IMR-90 (cell line): ENCODE measurements at regions not wholly inside any gene's neighbourhood (a gene's known extent, or its start where the extent isn't known, plus 50 kb on each side); places are given as distances from the start of the nearest gene placed in this dataset.

Experiments used
- ATAC-seq: fragments of 200-7000 bp; cut with Tn5 transposase; 2 replicates; pipeline ENCODE4 v1.9.1; 2020; ENCODE audit warnings: low read depth, mild to moderate bottlenecking, moderate library complexity
- BruUV-seq: library from RNA; stranded (reverse); fragments of 400-500 nt; replicated peaks from 2 replicates; lab custom pipeline; 2021; lab: Mats Ljungman, UMichigan
- CTCF ChIA-PET: fragments of 300-600 bp; formaldehyde crosslinking; extraction: SDS; loops from one replicate; lab custom pipeline; 2021; ENCODE audit warnings: antibody characterized with exemption; lab: Yijun Ruan, JAX
- POLR2A ChIA-PET: fragments of 300-600 bp; sonication (Branson Sonifier 250); formaldehyde crosslinking; loops from one replicate; lab custom pipeline; 2022; ENCODE audit warnings: antibody characterized with exemption; ENCODE audit not compliant: unreplicated experiment; lab: Charles Lee
- DNase-seq: peaks from one replicate; pipeline ENCODE4 v3.0.0; 2013
- H2AFZ ChIP-seq: replicated peaks from 2 replicates; pipeline ENCODE3; 2013; ENCODE audit warnings: low read length, mild to moderate bottlenecking; ENCODE audit not compliant: poor library complexity
- H2AK5ac ChIP-seq: 2 replicates; pipeline ENCODE4 v1.6.1; 2013; ENCODE audit warnings: low read depth, low read length, inconsistent platforms
- H2AK9ac ChIP-seq: replicated peaks from 2 replicates; pipeline ENCODE3; 2013; ENCODE audit warnings: mild to moderate bottlenecking, low read depth, low read length, moderate library complexity; ENCODE audit not compliant: poor library complexity
- H2BK120ac ChIP-seq: 2 replicates; pipeline ENCODE4 v1.6.1; 2013; ENCODE audit warnings: low read depth, low read length, inconsistent platforms
- H2BK15ac ChIP-seq: 3 replicates; pipeline ENCODE4 v1.6.1; 2013; ENCODE audit warnings: low read depth, low read length, inconsistent platforms
- H2BK20ac ChIP-seq: 2 replicates; pipeline ENCODE4 v1.6.1; 2013; ENCODE audit warnings: low read depth, mild to moderate bottlenecking, inconsistent platforms, low read length, moderate library complexity
- H2BK5ac ChIP-seq: 2 replicates; pipeline ENCODE4 v1.6.1; 2013; ENCODE audit warnings: mild to moderate bottlenecking, low read depth, low read length, inconsistent platforms; ENCODE audit not compliant: poor library complexity, severe bottlenecking
- H3K14ac ChIP-seq: replicated peaks from 2 replicates; pipeline ENCODE4 v1.6.1; 2013; ENCODE audit warnings: low read depth, low read length, inconsistent platforms
- H3K18ac ChIP-seq: 2 replicates; pipeline ENCODE4 v1.6.1; 2013; ENCODE audit warnings: low read depth, low read length, control low read depth
- H3K23ac ChIP-seq: 2 replicates; pipeline ENCODE4 v1.6.1; 2013; ENCODE audit warnings: low read depth, low read length, inconsistent platforms
- H3K27ac ChIP-seq: 2 replicates; pipeline ENCODE4 v1.5.1; 2013; ENCODE audit warnings: mild to moderate bottlenecking, control low read depth, low read length; ENCODE audit not compliant: insufficient read depth
- H3K27me3 ChIP-seq: 2 replicates; pipeline ENCODE4 v1.6.1; 2013; ENCODE audit warnings: low read length; ENCODE audit not compliant: control insufficient read depth, insufficient read depth
- H3K36me3 ChIP-seq: 2 replicates; pipeline ENCODE4 v1.6.1; 2013; ENCODE audit warnings: low read length, mixed read lengths; ENCODE audit not compliant: control insufficient read depth, insufficient read depth
- H3K4ac ChIP-seq: 2 replicates; pipeline ENCODE4 v1.6.1; 2013; ENCODE audit warnings: low read depth, low read length, inconsistent platforms
- H3K4me1 ChIP-seq: 2 replicates; pipeline ENCODE4 v1.6.1; 2013; ENCODE audit warnings: low read length, mixed read lengths; ENCODE audit not compliant: control insufficient read depth, insufficient read depth
- H3K4me2 ChIP-seq: 2 replicates; pipeline ENCODE4 v1.6.1; 2013; ENCODE audit warnings: low read depth, mild to moderate bottlenecking, control low read depth, low read length, moderate library complexity
- H3K4me3 ChIP-seq: 2 replicates; pipeline ENCODE4 v1.5.1; 2013; ENCODE audit warnings: low read depth, mild to moderate bottlenecking, control low read depth, low read length, moderate library complexity; ENCODE audit not compliant: insufficient read depth
- H3K56ac ChIP-seq: 2 replicates; pipeline ENCODE4 v1.6.1; 2013; ENCODE audit warnings: low read length, inconsistent platforms; ENCODE audit not compliant: insufficient read depth; ENCODE audit errors: extremely low read depth
- H3K79me1 ChIP-seq, 2 experiments: 2 replicates each; pipeline ENCODE4 v1.6.1; 2013; ENCODE audit warnings: low read length in 2 of 2, inconsistent platforms in 1 of 2, low read depth in 1 of 2
- H3K9ac ChIP-seq: 2 replicates; pipeline ENCODE4 v1.6.1; 2013; ENCODE audit warnings: low read depth, low read length, control low read depth
- H3K9me1 ChIP-seq: 2 replicates; pipeline ENCODE4 v1.6.1; 2013; ENCODE audit warnings: low read length, inconsistent platforms; ENCODE audit not compliant: insufficient read depth
- H3K9me3 ChIP-seq: 2 replicates; pipeline ENCODE4 v1.6.1; 2013; ENCODE audit warnings: low read length; ENCODE audit not compliant: control insufficient read depth, insufficient read depth
- H4K20me1 ChIP-seq: 2 replicates; pipeline ENCODE4 v1.6.1; 2013; ENCODE audit warnings: low read length, inconsistent platforms; ENCODE audit not compliant: insufficient read depth
- H4K5ac ChIP-seq: 2 replicates; pipeline ENCODE4 v1.6.1; 2013; ENCODE audit warnings: mild to moderate bottlenecking, low read depth, low read length, control low read depth
- H4K8ac ChIP-seq, 2 experiments: 2 replicates each; pipeline ENCODE4 v1.6.1; 2013; ENCODE audit warnings: low read depth in 2 of 2, low read length in 2 of 2, control low read depth in 1 of 2, inconsistent platforms in 1 of 2
- H4K91ac ChIP-seq: 2 replicates; pipeline ENCODE4 v1.6.1; 2013; ENCODE audit warnings: low read depth, low read length, inconsistent platforms; ENCODE audit not compliant: insufficient read depth
- BHLHE40 ChIP-seq: fragments of 150-350 bp; IDR thresholded peaks from 2 replicates; pipeline ENCODE4 v1.6.1; 2016; ENCODE audit warnings: mild to moderate bottlenecking, low read depth, low read length
- CEBPB ChIP-seq: IDR thresholded peaks from 2 replicates; pipeline ENCODE4 v1.6.1; 2012; ENCODE audit warnings: low read depth, low read length, improper control_type of control experiment
- CHD1 ChIP-seq: IDR thresholded peaks from 2 replicates; pipeline ENCODE4 v1.6.1; 2012; ENCODE audit warnings: low read depth, low read length, improper control_type of control experiment
- ELK1 ChIP-seq: fragments of 150-350 bp; IDR thresholded peaks from 2 replicates; pipeline ENCODE4 v1.6.1; 2016; ENCODE audit warnings: low read depth, mild to moderate bottlenecking, low read length, moderate library complexity, borderline replicate concordance
- FOS ChIP-seq: fragments of 150-350 bp; IDR thresholded peaks from 2 replicates; pipeline ENCODE4 v1.6.1; 2016; ENCODE audit warnings: low read depth, low read length
- MAFK ChIP-seq: IDR thresholded peaks from 2 replicates; pipeline ENCODE4 v1.6.1; 2012; ENCODE audit warnings: low read depth, low read length, improper control_type of control experiment
- MAZ ChIP-seq: IDR thresholded peaks from 2 replicates; pipeline ENCODE4 v1.6.1; 2012; ENCODE audit warnings: low read depth, mild to moderate bottlenecking, low read length, improper control_type of control experiment, moderate library complexity, borderline replicate concordance
- MXI1 ChIP-seq: IDR thresholded peaks from 2 replicates; pipeline ENCODE4 v1.6.1; 2012; ENCODE audit warnings: low read depth, mild to moderate bottlenecking, low read length, moderate library complexity, borderline replicate concordance
- NFE2L2 ChIP-seq: fragments of 150-350 bp; IDR thresholded peaks from 2 replicates; pipeline ENCODE4 v1.6.1; 2016; ENCODE audit warnings: low read depth, mild to moderate bottlenecking, low read length
- RAD21 ChIP-seq: IDR thresholded peaks from 2 replicates; pipeline ENCODE4 v1.6.1; 2012; ENCODE audit warnings: low read length, improper control_type of control experiment
- RCOR1 ChIP-seq: IDR thresholded peaks from 2 replicates; pipeline ENCODE4 v1.6.1; 2012; ENCODE audit warnings: mild to moderate bottlenecking, low read length, improper control_type of control experiment; ENCODE audit not compliant: insufficient replicate concordance
- RFX5 ChIP-seq: IDR thresholded peaks from 2 replicates; pipeline ENCODE4 v1.8.0; 2012; ENCODE audit warnings: low read depth, mild to moderate bottlenecking, low read length, moderate library complexity
- SMC3 ChIP-seq: fragments of 150-350 bp; IDR thresholded peaks from 2 replicates; pipeline ENCODE4 v1.6.1; 2016; ENCODE audit warnings: low read depth, mild to moderate bottlenecking, antibody characterized with exemption, low read length, moderate library complexity
- WGBS, 2 experiments: methylation state at CpG; one replicate each; pipeline versions ENCODE4 v1.1.5 to v1.1.7; 2013; ENCODE audit warnings: missing lambda C conversion rate in 2 of 2; ENCODE audit not compliant: insufficient read length in 1 of 2; ENCODE audit errors: extremely low coverage in 2 of 2; 5-methylcytosine and 5-hydroxymethylcytosine counted together
- dilution Hi-C: fragments of 300-500 bp; cut with HindIII; formaldehyde crosslinking; loops from one replicate; pipeline ENCODE4 v1.14.3; 2018; ENCODE audit warnings: low sequenced_read_pairs; ENCODE audit not compliant: unreplicated experiment
- in situ Hi-C: fragments of 300-500 bp; cut with MboI; formaldehyde crosslinking; loops from 3 replicates; pipeline ENCODE4 v1.14.3; 2019; ENCODE audit warnings: low sequenced_read_pairs, inconsistent platforms, mixed read lengths
- intact Hi-C: fragments of 100-400 bp; cut with micrococcal nuclease; formaldehyde crosslinking; loops from 2 replicates; pipeline ENCODE4 v1.10.0; 2022
- TF ChIP-seq, protein P1 (sequence below): fragments of 150-350 bp; IDR thresholded peaks from 2 replicates; pipeline ENCODE4 v1.6.1; 2017; ENCODE audit warnings: mild to moderate bottlenecking, antibody characterized with exemption, low read length, low read depth
- TF ChIP-seq, protein P2 (sequence below): conservative IDR thresholded peaks from 2 replicates; pipeline ENCODE4 v1.5.1; 2012; ENCODE audit warnings: mild to moderate bottlenecking, low read depth, low read length, improper control_type of control experiment

DNA sequence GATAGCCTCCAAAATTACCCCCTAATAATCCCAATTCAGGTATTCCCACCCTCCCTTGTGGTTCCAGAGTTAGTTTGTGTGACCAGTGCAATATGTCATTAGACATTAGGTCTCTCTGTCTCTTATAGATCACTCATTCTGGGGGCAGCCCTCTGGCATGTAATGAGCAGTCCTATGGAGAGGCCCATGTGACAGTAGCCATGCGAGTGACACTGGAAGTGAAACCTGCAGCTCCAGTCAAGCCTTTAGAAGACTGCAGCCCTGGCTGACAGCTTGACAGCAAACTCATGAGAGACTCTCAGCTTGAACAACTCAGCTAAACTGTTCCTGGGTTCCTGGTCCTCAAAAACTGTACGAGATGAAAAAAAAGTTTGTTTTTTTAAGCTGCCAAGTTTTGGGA lies 54.0 kb upstream of the HSPB3 start:
- WGBS, 2 experiments: 80% methylated on average over 1 of the region's 2 CpGs; no CpG with 5 or more reads in 1 of the 2 experiments
- Histone ChIP-seq H2BK20ac (no peak overlapping the region), H2AK9ac (no peak overlapping the region), H3K18ac (no peak overlapping the region), H3K9me1 (no peaks in the 10 kb centered on the region), H3K4me2 (no peak overlapping the region), H2AFZ (no peak overlapping the region), H3K9me3 (no peaks in the 10 kb centered on the region), H3K23ac (no peak overlapping the region), H3K27me3 (peaks cover 9% of the 10 kb centered on the region), H2BK5ac (no peak overlapping the region), H3K14ac (no peak overlapping the region), H4K5ac (no peak overlapping the region), H3K9ac (no peak overlapping the region), H3K4me1 (no peaks in the 10 kb centered on the region), H2AK5ac (no peak overlapping the region), H4K91ac (no peak overlapping the region), H3K79me1 (no peaks in the 10 kb centered on the region), H2BK15ac (no peak overlapping the region), H4K20me1 (no peaks in the 10 kb centered on the region), H3K4ac (no peak overlapping the region), H3K36me3 (no peaks in the 10 kb centered on the region), H3K27ac (no peak overlapping the region), H3K4me3 (no peak overlapping the region), H3K56ac (no peak overlapping the region), H2BK120ac (no peak overlapping the region), H4K8ac (no peak overlapping the region)
- TF ChIP-seq RCOR1 (no peak), SMC3 (no peak), MAFK (no peak), RAD21 (no peak), FOS (no peak), MAZ (no peak), CEBPB (no peak), ELK1 (no peak), BHLHE40 (no peak), MXI1 (no peak), CHD1 (no peak), NFE2L2 (no peak), RFX5 (no peak)
- TF ChIP-seq, protein P1, sequence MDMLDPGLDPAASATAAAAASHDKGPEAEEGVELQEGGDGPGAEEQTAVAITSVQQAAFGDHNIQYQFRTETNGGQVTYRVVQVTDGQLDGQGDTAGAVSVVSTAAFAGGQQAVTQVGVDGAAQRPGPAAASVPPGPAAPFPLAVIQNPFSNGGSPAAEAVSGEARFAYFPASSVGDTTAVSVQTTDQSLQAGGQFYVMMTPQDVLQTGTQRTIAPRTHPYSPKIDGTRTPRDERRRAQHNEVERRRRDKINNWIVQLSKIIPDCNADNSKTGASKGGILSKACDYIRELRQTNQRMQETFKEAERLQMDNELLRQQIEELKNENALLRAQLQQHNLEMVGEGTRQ: no peak
- TF ChIP-seq, protein P2, sequence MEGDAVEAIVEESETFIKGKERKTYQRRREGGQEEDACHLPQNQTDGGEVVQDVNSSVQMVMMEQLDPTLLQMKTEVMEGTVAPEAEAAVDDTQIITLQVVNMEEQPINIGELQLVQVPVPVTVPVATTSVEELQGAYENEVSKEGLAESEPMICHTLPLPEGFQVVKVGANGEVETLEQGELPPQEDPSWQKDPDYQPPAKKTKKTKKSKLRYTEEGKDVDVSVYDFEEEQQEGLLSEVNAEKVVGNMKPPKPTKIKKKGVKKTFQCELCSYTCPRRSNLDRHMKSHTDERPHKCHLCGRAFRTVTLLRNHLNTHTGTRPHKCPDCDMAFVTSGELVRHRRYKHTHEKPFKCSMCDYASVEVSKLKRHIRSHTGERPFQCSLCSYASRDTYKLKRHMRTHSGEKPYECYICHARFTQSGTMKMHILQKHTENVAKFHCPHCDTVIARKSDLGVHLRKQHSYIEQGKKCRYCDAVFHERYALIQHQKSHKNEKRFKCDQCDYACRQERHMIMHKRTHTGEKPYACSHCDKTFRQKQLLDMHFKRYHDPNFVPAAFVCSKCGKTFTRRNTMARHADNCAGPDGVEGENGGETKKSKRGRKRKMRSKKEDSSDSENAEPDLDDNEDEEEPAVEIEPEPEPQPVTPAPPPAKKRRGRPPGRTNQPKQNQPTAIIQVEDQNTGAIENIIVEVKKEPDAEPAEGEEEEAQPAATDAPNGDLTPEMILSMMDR: no peak
- no peak for ATAC-seq
- dilution Hi-C loops: no loop called here
- DNase-seq: no peak
- intact Hi-C loops: loop anchor here (5.0 kb wide), 1 partner anchor 84 kb away; no protein-coding TSS in a partner anchor
- CTCF ChIA-PET: interaction anchor here (1.0 kb wide), 1 partner anchor 9 kb away, joined by 3 read pairs; no protein-coding TSS in a partner anchor
- BruUV-seq: no TSS peak
- POLR2A ChIA-PET: no interaction called here
- in situ Hi-C loops: no loop called here
